A549 (cell line): ENCODE measurements at regions not wholly inside any gene's neighbourhood (a gene's known extent, or its start where the extent isn't known, plus 50 kb on each side); places are given as distances from the start of the nearest gene placed in this dataset.

Source experiments
- ELK1 ChIP-seq: fragments of 150-350 bp; IDR thresholded peaks from 2 replicates; pipeline ENCODE4 v1.6.1; 2014; ENCODE audit warnings: low read depth, mild to moderate bottlenecking, low read length
- ESRRA ChIP-seq: fragments of 150-350 bp; IDR thresholded peaks from 2 replicates; pipeline ENCODE4 v1.6.1; 2014; ENCODE audit warnings: mild to moderate bottlenecking, low read length, borderline replicate concordance
- MAFK ChIP-seq: fragments of 450-650 bp; IDR thresholded peaks from 2 replicates; pipeline ENCODE4 v1.6.1; 2014; ENCODE audit not compliant: partially characterized antibody
- POLR2A ChIP-seq: IDR thresholded peaks from 2 replicates; pipeline ENCODE4 v1.6.1; 2012; ENCODE audit warnings: mild to moderate bottlenecking, low read length
- POLR2AphosphoS2 ChIP-seq: conservative IDR thresholded peaks from 2 replicates; pipeline ENCODE4 v1.6.1; 2012; ENCODE audit warnings: low read length, improper control_type of control experiment, inconsistent platforms
- RFX5 ChIP-seq: fragments of 450-650 bp; IDR thresholded peaks from 2 replicates; pipeline ENCODE4 v1.7.1; 2014; ENCODE audit warnings: antibody characterized with exemption, mild to moderate bottlenecking, moderate library complexity
- TP53 ChIP-seq: fragments of 250-450 bp; sonication (Bioruptor Pico); IDR thresholded peaks from 2 replicates; pipeline ENCODE4 v1.5.0; 2021; ENCODE audit warnings: mild to moderate bottlenecking, moderate library complexity
- ZC3H11A ChIP-seq: fragments of 450-650 bp; IDR thresholded peaks from 2 replicates; pipeline ENCODE4 v1.6.1; 2014; ENCODE audit warnings: antibody characterized with exemption, mild to moderate bottlenecking
- TF ChIP-seq, protein P1 (sequence below): fragments of >200 bp; sonication (Bioruptor Twin); formaldehyde crosslinking; IDR thresholded peaks from 3 replicates; pipeline ENCODE4 v1.5.1; 2016

DNA sequence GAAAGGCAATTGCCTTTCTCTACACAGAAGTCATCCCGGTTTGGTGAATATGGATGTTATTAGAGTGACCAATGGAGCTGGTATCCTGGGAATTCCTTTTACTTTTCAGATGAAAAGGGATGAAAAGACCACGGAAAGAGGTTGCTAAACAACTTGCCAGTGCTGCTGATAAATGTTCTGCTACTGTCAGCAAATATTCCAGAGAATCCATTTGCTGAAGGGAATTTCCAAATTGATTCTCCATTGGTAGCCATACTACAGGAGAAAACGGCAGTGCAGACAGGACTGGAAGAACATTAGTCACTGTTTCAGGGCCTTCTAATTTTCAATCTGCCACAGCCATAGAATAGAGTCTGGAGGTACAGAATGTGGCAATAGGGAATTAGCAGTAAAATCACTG, 451.5 kb downstream of the PCDH11X start:
- TF ChIP-seq, protein P1, sequence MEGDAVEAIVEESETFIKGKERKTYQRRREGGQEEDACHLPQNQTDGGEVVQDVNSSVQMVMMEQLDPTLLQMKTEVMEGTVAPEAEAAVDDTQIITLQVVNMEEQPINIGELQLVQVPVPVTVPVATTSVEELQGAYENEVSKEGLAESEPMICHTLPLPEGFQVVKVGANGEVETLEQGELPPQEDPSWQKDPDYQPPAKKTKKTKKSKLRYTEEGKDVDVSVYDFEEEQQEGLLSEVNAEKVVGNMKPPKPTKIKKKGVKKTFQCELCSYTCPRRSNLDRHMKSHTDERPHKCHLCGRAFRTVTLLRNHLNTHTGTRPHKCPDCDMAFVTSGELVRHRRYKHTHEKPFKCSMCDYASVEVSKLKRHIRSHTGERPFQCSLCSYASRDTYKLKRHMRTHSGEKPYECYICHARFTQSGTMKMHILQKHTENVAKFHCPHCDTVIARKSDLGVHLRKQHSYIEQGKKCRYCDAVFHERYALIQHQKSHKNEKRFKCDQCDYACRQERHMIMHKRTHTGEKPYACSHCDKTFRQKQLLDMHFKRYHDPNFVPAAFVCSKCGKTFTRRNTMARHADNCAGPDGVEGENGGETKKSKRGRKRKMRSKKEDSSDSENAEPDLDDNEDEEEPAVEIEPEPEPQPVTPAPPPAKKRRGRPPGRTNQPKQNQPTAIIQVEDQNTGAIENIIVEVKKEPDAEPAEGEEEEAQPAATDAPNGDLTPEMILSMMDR, result no peak
- TF ChIP-seq ZC3H11A (no peak), TP53 (CRISPR knock-in tag) (no peak), ESRRA (no peak), POLR2AphosphoS2 (no peak), MAFK (no peak), ELK1 (no peak), POLR2A (no peak), RFX5 (no peak)
